ENCODE measurements at regions not wholly inside any gene's neighbourhood (a gene's known extent, or its start where the extent isn't known, plus 50 kb on each side); places are given as distances from the start of the nearest gene placed in this dataset.

DNA sequence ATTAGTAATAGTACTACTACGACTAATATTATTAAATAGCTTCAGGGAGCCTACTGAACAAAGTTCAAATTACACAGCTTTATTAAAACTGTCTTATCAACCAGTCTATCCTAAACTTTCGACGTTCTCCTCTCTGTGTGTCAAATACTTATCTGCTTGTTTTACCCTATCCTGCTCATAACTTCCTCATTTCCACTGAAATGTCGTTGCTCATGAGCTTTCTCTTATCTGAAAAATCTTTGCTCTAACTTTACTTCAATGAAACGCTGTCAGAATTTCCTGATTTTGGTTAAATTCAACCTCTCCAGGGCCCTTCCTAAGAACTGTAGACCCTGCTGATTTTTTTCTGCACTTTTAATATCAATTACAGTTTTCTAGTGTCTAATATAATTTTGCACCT lies 1431.0 kb upstream of the WWC1 start:
- TF ChIP-seq, protein P1, sequence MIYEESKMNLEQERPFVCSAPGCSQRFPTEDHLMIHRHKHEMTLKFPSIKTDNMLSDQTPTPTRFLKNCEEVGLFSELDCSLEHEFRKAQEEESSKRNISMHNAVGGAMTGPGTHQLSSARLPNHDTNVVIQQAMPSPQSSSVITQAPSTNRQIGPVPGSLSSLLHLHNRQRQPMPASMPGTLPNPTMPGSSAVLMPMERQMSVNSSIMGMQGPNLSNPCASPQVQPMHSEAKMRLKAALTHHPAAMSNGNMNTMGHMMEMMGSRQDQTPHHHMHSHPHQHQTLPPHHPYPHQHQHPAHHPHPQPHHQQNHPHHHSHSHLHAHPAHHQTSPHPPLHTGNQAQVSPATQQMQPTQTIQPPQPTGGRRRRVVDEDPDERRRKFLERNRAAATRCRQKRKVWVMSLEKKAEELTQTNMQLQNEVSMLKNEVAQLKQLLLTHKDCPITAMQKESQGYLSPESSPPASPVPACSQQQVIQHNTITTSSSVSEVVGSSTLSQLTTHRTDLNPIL (CRISPR knock-in tag; IDR thresholded peaks at IDR 0.05; ENCODE audit: low read depth) = no peak
- no peak for TF ChIP-seq PATZ1 (CRISPR knock-in tag; IDR thresholded peaks at IDR 0.05; ENCODE audit: borderline replicate concordance)
- no peak for TF ChIP-seq ISL1 (CRISPR knock-in tag; IDR thresholded peaks at IDR 0.05)
- TF ChIP-seq PPARA (CRISPR knock-in tag; IDR thresholded peaks at IDR 0.05; ENCODE audit: borderline replicate concordance) = no peak
- TF ChIP-seq ARNTL (CRISPR knock-in tag; IDR thresholded peaks at IDR 0.05; ENCODE audit: borderline replicate concordance, low read depth) = no peak
- TF ChIP-seq TOX (CRISPR knock-in tag; IDR thresholded peaks at IDR 0.05; ENCODE audit: borderline replicate concordance) = no peak
- no peak for TF ChIP-seq RARB (CRISPR knock-in tag; IDR thresholded peaks at IDR 0.05)
- no peak for TF ChIP-seq ESRRG (CRISPR knock-in tag; IDR thresholded peaks at IDR 0.05)

Measured in SK-N-SH treated with all-trans-retinoic acid at 6 μM for 48 hours (cell line).